Stimulated activated CD8-positive, alpha-beta memory T cell treated with anti-CD3 and anti-CD28 coated beads, Interleukin-4, amount 100 ng/mL, for 24 hours (primary cell): ENCODE measurements at regions not wholly inside any gene's neighbourhood (a gene's known extent, or its start where the extent isn't known, plus 50 kb on each side); places are given as distances from the start of the nearest gene placed in this dataset.
"Not testable (repeated sequence)": the region's sequence is repeated elsewhere in the genome, so short reads cannot be mapped to it uniquely, and the experiment has no call there.

Source experiments
- DNase-seq: peaks from one replicate; pipeline ENCODE4 v3.0.0-alpha.2; 2020; ENCODE audit warnings: low read depth

GRCh38 chr2:210961249-210961648 lies 404.9 kb downstream of the CPS1 start:
- DNase-seq, result no peak

- no peak for DNase-seq
These were observed 407.0 kb downstream of the CPS1 start for GRCh38 chr2:210963386-210963785.

- no peak for DNase-seq
These were observed 407.9 kb downstream of the CPS1 start for GRCh38 chr2:210964141-210964764.

GRCh38 chr2:210965472-210965871 lies 409.1 kb downstream of the CPS1 start:
- DNase-seq, result no peak

GRCh38 chr2:210966330-210966729 lies 409.9 kb downstream of the CPS1 start:
- no peak for DNase-seq

GRCh38 chr2:210971431-210971830 lies 415.0 kb downstream of the CPS1 start:
- no peak for DNase-seq

- not testable (repeated sequence) for DNase-seq
These were observed 430.4 kb downstream of the CPS1 start for GRCh38 chr2:210986806-210987205.

GRCh38 chr2:210991107-210991506 lies 434.7 kb downstream of the CPS1 start:
- DNase-seq, result no peak

- DNase-seq, result no peak
These were observed 437.7 kb downstream of the CPS1 start for GRCh38 chr2:210994104-210994503.

GRCh38 chr2:210997373-210997772 lies 441.0 kb downstream of the CPS1 start:
- no peak for DNase-seq

GRCh38 chr2:210998334-210998733 lies 441.9 kb downstream of the CPS1 start:
- no peak for DNase-seq

- DNase-seq, result no peak
These were observed 458.0 kb downstream of the CPS1 start for GRCh38 chr2:211014376-211014775.

GRCh38 chr2:211014906-211015305 lies 458.5 kb downstream of the CPS1 start:
- no peak for DNase-seq

GRCh38 chr2:211025089-211025488 lies 468.7 kb downstream of the CPS1 start:
- not testable (repeated sequence) for DNase-seq

GRCh38 chr2:211026109-211026508 lies 469.7 kb downstream of the CPS1 start:
- no peak for DNase-seq

- DNase-seq, result no peak
These were observed 471.6 kb downstream of the CPS1 start for GRCh38 chr2:211027976-211028375.

GRCh38 chr2:211033765-211034164 lies 477.4 kb downstream of the CPS1 start:
- DNase-seq, result no peak

GRCh38 chr2:211035548-211036185 lies 479.3 kb downstream of the CPS1 start:
- DNase-seq, result no peak

GRCh38 chr2:211045025-211045424 lies 488.6 kb downstream of the CPS1 start:
- DNase-seq, result no peak

- DNase-seq, result no peak
These were observed 493.1 kb downstream of the CPS1 start for GRCh38 chr2:211049321-211050018.

GRCh38 chr2:211055438-211055837 lies 499.0 kb downstream of the CPS1 start:
- DNase-seq, result no peak

- DNase-seq, result no peak
These were observed 505.4 kb downstream of the CPS1 start for GRCh38 chr2:211061612-211062296.

- no peak for DNase-seq
These were observed 505.9 kb downstream of the CPS1 start for GRCh38 chr2:211062297-211062612.
